HG03097 (cell line): ENCODE measurements at regions not wholly inside any gene's neighbourhood (a gene's known extent, or its start where the extent isn't known, plus 50 kb on each side); places are given as distances from the start of the nearest gene placed in this dataset.
"Not testable (repeated sequence)": the region's sequence is repeated elsewhere in the genome, so short reads cannot be mapped to it uniquely, and the experiment has no call there.

ENCODE experiments used
- ATAC-seq: cut with Tn5 transposase; IDR thresholded peaks from one replicate; pipeline ENCODE4 v1.9.1; 2021; ENCODE audit not compliant: unreplicated experiment, low FRiP score

DNA sequence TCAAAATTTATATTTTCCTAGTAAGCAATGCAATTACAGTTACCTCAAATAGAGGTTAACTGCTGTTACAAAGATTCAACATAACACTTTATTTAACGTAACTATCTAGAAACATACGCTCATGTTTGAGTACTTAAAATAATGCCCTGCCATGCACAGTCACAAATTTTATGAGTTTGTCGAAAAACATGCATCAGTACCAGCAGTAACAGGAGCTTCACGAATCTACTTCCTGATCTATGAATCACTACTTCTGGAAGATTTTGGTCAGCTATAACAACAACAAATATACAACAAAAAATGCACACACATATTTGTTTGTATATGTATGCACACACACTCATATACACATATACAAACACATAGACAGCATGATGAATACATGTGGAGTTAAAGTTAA, 881.8 kb downstream of the FSCB start:
- no peak for ATAC-seq

- ATAC-seq = no peak
Observed at GRCh38 chr14:43621282-43621681, 885.8 kb downstream of the FSCB start.

DNA sequence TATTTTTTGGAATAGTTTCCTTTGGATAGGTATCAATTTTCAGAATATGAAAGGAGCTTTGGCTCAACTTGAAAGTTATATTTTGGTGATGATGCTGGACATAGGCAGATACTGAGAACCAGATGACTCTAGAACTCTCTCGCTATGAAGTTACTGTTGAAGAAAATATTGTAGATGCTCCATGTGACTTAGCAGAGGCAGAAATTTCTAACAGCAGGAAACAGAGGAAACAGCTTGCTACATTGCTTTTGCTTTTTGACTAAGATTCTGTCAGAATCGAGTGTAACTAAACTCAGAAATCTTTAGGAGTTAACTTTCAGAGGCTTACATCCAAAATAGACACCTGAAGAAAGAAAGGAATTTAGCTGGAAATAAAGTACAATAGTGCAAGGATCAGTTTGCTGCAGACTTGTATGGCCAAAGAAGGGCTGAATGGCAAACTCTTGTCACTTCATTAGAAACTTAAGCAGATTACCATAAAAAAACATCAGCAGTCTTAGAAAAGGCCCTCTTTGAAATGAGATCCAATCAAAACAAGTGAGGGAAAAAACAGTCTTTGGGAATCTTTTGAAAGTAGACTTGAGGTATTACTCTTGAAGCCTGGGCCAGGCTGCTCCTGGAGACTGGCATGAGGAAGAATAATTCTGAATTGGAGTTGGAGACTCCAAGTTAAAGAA, 911.8 kb downstream of the FSCB start:
- ATAC-seq = no peak

DNA sequence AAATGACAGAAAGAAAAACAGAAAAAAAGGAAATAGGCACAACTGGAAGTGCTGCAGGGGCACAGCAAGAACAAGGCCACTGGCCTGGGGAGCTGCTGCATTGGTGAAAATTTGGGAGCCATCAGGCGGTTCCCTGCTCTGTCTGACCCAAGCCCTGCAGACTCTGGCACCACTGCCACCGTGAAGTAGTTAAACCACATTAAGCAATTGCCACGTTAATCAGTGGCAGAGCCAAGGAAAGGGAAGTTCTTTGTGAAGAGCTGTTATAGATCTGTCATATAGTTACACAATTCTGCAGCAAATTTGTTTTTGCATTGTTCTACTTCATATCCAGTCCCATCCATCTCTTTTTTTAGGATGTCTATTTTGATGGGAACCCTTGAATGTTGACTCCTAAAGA, 915.3 kb downstream of the FSCB start:
- ATAC-seq = no peak

GRCh38 chr14:43587183-43587582, 919.9 kb downstream of the FSCB start:
- ATAC-seq = no peak

DNA sequence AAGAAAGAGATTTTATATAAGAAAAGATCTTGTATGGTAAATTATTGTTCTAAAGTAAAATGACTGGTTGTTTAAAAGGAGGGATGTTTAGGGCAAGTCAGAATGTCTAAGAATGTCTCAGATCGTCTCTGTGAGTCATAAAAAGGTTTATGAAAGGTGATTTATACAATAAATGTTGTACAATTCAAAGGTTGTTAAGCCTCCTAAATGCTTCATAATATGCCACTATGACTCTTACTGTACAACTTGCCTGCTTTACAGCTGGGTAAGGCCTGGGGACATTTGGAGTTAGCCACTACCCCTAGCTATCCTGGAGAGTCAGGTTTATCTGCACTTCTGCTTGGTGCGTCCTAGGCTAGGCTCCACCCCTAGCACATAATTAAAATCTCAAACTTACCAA, 927.4 kb downstream of the FSCB start:
- ATAC-seq = no peak

- ATAC-seq = no peak
Observed at GRCh38 chr14:43568022-43568421, 939.1 kb downstream of the FSCB start.

DNA sequence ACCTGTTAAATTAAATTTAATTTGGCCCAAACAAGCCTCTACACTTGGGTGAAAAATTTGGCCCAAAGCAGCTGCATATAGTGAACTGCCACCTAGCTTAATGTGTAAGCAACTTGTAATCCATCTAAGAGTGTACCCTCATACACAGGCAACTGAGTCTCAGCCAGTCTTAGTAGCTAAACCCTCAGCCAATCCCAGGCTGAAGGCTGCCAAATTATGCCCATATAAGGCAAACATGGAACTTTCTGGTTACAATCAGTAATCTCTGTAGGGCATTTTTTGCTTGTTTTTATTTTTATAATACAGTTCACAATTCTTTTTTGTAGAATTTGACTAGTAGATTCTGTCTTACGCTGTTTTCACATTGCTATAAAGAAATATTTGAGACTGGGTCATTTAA, 958.7 kb downstream of the FSCB start:
- no peak for ATAC-seq

DNA sequence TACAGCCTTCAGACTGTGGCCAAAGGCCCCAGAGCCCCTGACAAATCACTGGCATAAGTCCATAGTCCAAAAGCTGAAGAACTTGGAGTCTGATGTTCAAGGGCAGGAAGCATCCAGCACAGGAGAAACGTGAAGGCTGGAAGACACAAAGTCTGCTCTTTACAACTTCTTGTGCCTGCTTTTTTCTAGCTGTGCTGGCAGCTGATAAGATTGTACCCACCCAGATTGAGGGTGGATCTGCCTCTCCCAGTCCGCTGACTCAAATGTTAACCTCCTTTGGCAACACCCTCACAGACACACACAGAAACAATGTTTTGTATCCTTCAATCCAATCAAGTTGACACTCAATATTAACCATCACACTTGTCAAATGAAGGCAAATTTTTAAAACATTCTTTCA, 959.5 kb downstream of the FSCB start:
- not testable (repeated sequence) for ATAC-seq

GRCh38 chr14:43541356-43541755, 965.7 kb downstream of the FSCB start:
- ATAC-seq = no peak

DNA sequence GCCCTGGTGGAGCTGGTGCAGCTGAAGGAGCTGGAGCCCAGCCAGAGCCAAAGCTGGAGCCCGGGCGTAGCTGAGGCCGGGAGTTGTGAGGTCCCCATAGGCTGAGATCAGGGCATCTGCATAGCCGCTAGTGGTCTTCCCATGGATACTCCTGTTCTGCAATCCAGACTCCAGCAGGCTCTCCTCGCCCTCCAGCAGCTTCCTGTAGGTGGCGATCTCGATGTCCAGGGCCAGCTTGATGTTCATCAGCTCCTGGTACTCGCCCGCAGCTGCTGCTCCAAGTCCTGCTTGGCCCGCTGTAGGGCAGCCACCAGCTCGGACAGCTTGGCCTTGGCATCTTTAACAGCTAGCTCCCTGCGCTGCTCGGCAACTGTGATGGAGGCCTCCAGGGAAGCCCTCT, 966.1 kb downstream of the FSCB start:
- ATAC-seq = no peak

GRCh38 chr14:43539210-43539609, 967.9 kb downstream of the FSCB start:
- ATAC-seq = no peak

DNA sequence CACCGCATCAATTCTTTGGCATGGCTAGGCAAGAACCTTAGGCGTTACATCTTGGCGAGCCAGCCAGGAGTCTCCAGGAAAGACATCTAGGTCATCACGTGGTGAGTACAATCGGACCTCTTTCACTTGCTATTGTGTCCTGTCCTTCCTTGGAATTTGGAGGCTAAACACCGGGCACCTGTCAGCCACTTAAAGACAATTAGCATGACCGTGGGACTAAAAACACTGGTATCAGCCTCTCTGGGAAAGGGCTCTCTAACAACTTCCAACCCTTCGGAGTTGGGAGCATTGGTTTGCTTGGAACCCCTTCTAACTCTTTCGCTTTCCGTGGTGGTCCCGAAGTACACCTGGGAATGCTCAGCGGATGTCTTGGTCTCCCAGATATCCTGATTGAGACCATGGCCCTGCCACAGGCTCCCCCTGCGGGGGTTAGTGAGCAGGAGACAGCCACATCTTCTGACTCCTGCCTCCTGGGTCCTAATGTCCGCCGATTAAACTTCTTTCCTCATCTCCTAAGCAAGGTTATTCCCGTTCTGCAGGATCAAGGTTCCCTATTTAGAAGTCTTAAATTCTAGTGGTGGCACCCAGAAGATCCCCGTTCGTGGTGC, 971.7 kb downstream of the FSCB start:
- ATAC-seq = no peak

DNA sequence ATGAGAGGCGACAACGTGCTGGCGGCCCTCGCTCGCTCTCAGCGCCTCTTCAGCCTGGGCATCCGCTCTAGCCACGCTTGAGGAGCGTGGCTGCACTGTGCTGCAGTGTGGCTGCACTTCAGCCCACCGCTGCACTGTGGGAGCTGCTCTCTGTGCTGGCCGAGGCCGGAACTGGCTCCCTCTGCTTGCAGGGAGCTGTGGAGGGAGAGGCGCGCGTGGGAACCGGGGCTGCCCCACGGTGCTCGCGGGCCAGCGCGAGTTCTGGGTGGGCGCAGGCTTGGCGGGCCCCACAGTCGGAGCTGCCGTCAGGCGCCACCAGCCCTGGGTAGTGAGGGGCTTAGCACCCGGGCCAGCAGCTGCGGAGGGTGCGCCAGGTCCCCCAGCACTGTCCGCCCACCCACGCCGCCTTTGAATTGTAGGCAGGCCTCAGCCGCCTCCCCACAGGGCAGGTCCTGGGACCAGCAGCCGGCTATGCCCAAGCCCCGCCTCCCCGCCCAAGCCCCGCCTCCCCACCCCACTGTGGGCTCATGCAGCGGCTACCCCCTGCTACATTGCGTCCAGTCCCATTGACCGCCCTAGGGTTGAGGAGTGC, 974.2 kb downstream of the FSCB start:
- no peak for ATAC-seq

- no peak for ATAC-seq
Observed at GRCh38 chr14:43528321-43528720, 978.8 kb downstream of the FSCB start.

GRCh38 chr14:43525658-43526057, 981.4 kb downstream of the FSCB start:
- no peak for ATAC-seq

DNA sequence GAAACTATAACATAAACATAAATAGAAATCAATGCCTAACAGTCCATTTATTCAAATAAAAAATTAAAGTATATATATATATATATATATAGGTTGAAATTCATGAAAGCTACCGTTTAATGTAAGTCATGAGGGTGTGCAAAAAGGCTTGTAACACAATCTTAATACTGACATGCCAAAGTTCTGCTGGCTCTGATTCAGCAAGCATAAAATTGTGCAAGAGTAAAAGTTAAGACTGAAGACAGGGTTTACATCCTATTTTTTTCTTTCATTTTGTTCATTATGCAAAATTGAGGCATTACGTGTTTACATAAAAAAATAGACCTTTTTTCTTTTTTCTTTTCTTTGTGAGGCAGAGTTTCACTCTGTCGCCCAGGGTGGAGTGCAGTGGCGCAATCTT, 984.2 kb downstream of the FSCB start:
- no peak for ATAC-seq

DNA sequence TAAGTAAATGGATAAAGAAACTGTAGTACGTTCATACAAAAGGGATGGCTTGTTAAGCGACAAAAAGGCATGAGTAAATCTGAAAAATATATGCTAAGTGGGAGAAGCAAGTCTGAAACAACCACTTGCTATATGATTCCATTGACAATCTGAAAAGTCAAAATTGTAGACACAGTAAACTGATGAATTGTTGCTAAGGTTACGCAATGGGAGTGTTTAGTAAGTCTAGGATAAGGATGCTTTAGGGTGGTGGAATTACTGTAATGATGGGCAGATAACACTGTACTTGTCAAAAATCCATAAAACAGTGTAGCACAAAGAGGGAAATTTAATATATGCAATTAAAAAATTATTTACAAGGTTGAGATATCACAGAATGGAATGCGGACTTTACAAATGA, 984.9 kb downstream of the FSCB start:
- no peak for ATAC-seq

GRCh38 chr14:43503508-43503907, 1003.6 kb downstream of the FSCB start:
- no peak for ATAC-seq

DNA sequence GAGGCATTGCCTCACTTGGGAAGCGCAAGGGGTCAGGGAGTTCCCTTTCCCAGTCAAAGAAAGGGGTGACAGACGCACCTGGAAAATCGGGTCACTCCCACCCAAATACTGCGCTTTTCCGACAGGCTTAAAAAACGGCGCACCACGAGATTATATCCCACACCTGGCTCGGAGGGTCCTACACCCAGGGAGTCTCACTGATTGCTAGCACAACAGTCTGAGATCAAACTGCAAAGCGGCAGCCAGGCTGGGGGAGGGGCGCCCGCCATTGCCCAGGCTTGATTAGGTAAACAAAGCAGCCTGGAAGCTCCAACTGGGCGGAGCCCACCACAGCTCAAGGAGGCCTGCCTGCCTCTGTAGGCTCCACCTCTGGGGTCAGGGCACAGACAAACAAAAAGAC, 1014.7 kb downstream of the FSCB start:
- not testable (repeated sequence) for ATAC-seq

DNA sequence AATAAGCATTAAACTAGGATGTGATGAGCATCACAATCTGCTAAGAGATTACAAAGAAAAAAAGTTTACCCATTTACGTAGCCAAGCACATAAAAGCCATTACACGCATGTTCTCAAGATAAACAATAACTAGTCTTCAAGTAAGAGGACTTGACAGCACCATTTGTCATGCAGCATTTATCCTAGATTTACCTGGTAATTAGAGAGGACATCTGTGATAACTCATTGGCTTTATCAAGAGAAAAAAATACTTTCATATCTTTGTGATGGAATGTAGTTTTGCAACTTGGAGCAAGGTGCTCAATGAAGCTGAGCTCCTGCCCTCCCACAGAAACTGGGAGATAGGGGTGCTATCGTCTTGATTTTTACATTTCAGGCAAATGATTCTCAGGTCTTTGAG, 1023.7 kb downstream of the FSCB start:
- ATAC-seq = no peak

DNA sequence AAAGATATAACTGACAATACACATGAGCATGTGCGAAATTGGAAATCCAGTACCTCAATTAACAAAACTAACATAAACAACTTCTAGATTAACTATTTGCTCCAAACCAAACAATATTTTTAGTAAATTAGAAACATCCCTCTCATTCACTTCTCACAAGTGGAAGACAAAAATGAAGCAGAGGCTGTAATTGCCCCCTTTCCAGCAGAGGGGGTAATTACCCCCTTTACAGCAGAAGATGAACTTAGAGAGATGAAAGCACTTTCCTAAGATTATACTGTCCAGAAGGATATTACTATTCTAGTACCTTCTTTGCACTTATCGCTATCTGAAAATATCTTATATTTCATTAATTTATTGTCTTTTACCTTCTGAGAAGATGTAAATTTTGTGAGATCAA, 1025.2 kb downstream of the FSCB start:
- ATAC-seq = no peak
